HG02678 (cell line): ENCODE measurements at regions not wholly inside any gene's neighbourhood (a gene's known extent, or its start where the extent isn't known, plus 50 kb on each side); places are given as distances from the start of the nearest gene placed in this dataset.
"Not testable (repeated sequence)": the region's sequence is repeated elsewhere in the genome, so short reads cannot be mapped to it uniquely, and the experiment has no call there.

Experiments
- ATAC-seq: cut with Tn5 transposase; IDR thresholded peaks from one replicate; pipeline ENCODE4 v1.9.1; 2021; ENCODE audit warnings: mild to moderate bottlenecking, moderate library complexity; ENCODE audit not compliant: unreplicated experiment

DNA sequence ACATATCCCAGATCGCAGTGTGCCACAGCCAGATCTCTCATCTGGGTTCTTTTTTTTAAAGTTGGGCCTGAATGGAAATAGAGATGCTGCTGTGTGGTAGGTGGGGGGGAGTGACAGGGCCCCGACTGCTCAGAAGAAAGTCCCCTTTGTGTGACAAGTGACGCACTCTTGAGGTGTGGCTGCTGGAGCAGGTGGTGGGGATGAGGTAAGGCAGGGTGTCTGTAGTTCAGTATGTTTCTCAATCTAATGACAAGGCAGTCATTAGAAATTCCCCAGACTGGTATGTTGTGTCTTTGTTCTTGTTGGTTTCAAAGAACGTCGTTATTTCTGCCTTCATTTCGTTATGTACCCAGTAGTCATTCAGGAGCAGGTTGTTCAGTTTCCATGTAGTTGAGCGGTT, 128.8 kb upstream of the TACR1 start:
- no peak for ATAC-seq

DNA sequence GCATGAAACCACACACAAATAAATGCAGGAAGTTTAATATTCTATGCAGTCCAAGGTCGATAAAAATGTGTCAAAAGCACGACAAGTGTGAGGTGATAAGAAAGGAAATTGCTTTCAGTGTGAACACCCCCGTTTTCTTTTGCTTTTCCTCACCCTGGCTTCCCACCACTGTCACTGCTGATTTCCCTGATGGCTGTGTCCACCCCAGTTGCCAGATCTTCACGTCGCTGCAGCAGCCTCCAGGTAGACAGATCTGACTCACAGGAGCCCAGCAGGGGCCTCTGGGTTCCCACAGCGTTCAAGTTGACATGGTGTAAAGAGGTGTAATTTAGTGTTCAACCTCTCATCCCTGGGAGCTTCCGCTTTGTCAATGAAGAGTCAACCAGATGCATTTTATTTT, 128.0 kb upstream of the TACR1 start:
- ATAC-seq, result no peak

DNA sequence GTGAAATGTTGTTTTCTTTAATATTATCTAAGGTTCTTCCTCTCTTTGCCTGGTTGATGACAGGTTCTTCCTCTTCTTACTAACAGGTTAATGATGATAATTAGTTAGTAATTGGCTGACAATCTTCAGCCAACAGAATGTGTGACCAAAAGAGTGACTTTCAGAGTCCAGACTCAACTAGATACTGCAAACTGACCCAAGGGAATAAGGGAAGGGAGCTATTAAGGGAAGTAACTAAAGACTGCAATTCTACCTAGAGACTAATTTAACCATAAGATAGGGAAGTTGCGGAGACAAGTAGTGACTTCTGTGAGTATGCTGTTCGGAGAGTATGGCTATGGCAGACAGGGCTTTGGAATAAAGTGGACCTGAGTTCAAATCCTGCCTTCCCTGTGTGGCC, 127.3 kb upstream of the TACR1 start:
- ATAC-seq, result no peak

DNA sequence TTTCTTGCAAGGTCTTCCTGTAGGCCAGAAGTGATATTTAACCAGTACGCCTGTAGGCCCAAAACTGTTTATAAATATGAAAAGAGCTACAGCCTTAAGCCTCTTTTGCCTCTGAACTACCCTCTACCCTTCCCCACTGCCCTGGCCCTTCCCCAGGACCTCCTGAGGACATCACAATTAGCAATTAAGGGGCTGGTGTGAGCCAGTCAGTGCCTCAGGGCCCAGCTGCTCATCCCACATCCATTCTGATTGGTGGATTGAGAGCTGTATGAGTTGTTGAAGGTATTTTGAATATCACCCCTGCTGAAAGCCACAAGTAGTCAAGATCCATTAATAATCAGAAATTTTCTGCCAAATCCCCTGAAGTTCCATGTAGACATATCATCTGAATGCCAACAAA, 126.3 kb upstream of the TACR1 start:
- no peak for ATAC-seq

DNA sequence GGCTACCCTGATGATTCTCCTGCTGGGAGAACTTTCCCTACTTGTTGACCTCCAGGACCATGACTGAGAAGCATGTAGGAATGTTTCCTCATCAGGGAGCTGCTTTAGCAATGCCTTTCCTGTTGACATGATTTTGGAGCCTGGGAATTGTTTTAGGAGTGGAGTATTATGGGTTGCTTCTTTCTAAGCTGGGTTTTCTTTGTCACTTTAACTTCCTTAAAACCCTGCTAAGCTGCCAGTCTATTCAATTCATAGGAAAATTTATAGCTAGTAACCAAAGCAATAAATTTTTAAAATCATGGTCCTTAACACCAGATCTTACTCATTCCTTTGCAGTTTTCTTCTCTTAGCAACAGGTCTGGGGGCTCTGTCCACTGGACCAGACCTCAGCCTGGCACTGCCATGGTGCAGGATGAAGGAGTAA, 125.6 kb upstream of the TACR1 start:
- ATAC-seq, result no peak

DNA sequence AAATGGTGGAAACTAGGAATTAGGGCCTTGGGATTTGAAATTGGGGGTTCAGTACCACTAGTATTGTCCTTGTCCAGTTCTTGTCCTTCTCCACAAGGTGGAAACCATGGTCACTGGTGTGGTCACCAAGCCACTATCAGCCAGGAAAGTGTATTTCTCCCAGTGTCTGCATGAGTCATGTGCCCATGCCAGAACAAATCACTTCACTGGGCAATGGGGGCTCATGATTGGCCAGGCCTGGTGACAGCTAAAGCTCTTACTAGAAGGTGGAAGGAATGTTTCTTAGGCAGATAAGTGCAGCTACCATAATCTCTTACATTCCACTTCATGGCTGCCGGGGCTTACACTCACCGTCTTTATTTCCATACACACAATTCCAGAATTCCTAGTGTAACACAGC, 124.8 kb upstream of the TACR1 start:
- no peak for ATAC-seq

DNA sequence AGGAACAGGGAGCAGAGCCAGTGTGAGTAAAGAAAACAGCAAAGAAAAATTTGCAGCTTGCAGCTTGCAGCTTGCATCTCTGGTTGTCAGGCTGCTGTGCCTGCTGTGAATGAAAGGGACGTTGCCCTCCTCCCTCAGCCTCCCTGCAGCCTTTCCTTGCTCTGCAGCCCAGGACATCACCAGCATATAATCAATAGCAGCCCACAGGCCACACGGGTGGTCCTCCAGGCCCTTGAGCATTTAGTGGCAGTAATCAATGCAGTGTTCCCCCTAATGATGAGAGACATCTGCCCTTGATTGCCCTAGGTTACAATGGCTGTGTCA, 122.2 kb upstream of the TACR1 start:
- ATAC-seq, result no peak

DNA sequence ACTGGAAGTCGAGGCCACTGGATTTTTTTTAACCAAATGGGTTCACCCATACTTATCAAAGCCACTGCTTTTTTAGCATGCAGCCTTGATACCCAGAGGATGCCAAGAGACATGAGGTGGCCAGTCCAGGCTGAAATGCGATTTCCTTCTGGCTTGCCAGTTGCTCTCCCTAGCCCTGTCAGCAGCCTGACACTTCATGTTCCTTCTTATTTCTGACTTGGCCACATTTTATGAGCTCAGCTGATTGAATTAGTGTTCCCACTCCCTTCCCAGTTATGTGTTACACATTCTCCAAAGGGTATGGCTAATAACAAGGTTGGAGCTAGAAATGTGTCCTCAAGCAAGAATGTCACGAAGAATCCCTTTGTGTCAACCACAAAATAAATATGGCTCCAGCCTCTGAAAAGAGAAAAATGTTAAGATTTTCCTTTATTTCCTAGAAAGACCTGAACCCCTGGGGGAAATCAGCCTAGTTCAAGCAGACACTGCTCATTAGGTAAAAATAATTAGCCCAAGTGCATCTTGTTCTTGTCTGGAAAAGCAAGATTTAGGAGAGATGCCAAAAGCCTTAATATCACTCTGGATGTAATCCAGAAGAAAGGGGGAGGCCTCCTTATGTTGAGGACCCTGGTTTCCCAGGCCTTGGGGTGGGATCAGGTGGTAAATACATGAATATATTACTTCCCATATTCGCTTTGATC, 121.7 kb upstream of the TACR1 start:
- ATAC-seq, result no peak

DNA sequence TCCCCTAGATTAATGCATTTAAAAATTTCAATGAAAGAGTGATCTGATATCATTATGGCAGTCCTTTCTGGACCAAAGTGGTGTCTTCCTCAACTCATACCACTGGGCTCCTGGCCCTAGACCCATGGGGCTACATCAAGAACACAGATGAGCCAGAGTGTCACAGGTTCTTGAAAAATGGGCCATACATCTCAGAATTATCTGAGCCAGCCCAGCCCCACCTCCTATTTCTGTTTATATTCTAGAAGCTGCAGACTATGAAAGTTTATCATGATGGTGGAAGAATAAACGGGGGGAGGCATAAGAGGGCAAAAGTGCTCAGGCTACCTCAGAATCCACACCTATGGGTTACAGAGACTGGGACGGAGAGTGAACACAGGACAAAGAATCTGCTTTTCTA, 120.6 kb upstream of the TACR1 start:
- no peak for ATAC-seq

DNA sequence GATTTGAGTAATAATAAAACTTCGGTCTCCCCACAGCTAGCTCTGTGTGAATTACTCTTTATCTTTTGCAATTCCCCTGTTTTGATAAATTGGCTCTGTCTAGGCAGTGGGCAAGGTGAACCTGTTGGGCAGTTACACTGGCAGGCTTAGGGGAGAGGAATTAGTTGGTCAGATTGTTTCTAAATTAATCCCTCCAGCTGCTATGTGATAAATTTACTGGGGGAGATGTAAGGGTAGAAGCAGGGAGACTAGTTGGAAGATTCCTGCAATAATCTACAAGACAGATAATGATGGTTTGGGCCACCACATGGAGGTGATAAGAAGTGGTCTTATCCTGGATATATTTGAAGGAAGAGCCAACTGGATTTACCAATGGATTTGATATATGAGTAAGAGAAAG, 118.5 kb upstream of the TACR1 start:
- ATAC-seq, result no peak

DNA sequence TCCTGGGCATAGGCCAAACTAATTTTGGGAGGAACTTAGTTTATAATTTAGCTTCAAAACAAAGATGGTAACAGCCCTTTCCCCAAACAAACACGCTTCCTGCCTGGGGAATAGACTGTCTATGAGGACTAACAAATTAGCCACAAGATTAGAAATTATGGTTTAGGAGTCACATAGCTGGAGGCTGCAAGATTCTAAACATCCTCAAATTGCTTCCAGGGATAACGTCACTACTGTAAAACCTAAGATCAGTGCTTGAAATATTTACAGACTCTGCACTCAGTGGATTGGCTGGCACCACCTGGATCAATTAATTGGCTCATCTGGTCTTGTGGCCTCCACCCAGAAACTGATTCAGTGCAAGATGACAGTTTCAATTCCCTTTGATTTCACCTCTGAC, 118.0 kb upstream of the TACR1 start:
- no peak for ATAC-seq

DNA sequence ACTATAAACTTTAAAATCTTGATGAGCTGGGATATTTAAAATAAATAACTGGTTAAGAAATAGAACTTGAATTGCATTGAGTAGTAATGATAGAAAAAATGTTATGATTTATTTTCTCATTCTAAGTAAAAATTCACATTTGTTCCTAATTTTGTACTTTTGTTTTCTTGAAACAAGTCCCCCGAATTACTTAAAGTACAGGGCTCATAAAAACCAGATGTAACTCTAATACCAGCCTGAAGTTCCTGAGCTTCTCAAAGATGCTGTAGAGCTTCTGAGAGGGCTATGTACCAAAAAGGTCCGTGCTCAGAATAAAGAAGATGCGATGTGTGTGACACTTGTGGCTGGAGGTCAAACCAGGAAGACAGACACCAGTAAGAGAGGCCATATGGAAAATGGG, 116.1 kb upstream of the TACR1 start:
- ATAC-seq, result no peak

DNA sequence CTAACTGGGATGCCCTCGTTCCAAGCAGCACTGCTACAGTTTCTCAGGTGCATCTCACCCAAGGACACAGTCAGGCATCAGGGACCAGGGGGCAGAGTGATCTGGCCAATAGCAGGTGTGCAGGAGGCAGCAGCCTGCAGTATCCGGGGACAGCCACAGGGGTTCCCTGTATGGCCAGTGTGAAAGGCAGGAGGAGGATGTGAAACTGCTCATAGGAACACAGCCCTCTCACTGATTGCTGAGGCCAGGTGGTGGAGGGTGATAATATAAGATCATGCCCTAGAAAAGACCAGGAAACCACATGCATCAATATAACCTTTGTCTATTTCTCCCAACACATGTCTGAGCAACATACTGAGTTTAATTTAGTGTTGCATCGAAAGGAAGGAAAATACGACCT, 112.7 kb upstream of the TACR1 start:
- peak; percentile 100 for ATAC-seq

DNA sequence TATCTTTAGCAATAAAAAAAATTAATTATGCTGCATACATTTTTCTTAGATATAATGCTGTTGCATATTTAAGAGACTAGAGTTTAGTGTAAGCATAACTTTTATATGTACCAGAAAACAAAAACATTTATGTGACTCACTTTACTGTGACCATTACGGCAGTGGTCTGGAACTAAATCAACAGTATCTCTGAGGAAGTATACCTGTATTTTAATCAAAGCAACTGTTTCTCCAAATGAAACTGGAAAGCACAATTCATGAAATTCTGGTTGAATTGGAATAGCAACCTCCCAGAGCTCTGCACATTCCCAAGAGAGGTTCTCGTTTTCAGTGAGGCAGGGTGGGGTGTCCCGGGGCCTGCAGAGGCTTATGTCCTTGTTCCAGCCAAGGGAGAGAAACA, 112.2 kb upstream of the TACR1 start:
- no peak for ATAC-seq

DNA sequence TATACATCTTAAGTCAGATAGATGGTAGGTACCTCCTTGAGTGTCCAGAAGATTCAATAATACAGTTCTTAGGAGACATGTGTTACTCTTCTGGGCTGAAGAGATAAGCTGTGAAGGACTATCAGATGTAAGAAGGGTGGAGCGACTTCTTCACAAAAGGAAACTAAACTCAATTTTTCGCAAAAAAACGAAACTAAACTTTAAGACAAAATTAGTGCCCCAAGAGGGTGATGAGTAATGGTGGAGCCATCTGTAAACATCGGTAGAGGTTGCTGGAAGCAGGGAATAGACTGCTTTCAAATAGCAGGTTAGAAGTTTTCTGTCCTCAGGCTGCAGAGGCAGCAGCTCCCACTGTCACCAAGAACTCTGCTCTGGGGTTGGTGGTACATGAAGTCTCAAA, 111.6 kb upstream of the TACR1 start:
- no peak for ATAC-seq

DNA sequence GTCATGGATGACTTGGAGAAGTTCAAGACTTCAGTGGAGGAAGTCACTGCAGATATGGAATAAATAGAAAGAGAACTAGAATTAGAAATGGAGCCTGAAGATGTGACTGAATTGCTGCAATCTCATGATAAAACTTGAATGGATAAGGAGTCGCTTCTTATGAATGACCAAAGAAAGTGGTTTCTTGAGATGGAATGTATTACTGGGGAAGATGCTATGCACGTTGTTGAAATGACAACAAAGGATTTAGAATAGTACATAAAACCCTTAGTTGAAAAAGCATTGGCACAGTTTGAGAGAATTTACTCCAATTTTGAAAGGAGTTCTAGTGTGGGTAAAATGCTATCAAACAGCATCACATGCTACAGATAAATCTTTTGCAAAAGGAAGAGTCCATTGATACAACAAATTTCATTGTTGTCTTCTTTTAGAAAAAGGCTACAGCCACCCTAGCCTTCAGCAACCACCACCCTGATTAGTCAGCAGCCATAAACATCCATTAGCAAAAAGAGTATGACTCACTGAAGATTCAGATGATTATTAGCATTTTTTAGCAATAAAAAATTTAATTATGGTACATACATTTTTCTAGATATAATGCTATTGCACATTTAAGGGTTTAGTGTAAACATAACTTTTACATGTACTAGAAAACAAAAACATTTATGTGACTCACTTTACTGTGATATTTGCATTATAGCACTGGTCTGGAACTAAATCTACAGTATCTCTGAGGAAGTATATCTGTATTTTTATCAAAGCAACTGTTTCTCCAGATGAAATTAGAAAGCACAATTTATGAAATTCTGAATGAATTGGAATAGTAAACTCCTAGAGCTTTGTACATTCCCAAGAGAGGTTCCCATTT, 110.5 kb upstream of the TACR1 start:
- ATAC-seq, result no peak

DNA sequence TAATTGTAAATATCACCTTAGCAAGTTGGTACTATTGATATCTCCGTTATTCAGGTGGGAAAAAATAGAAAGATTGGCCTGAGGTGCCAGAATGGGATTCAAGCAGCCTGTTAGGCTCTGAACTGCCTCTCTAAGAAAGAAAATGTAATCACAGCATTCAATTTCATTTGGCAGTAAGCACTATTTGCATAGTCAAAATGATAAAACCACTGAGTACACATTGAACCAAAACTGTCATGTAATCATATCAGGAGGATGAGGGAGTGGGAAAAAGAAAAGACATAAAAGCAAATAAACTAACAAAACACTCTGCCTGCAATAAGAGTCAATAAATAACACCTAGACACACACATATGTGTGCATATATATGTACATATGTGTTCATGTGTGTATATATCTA, 103.9 kb upstream of the TACR1 start:
- ATAC-seq, result no peak

DNA sequence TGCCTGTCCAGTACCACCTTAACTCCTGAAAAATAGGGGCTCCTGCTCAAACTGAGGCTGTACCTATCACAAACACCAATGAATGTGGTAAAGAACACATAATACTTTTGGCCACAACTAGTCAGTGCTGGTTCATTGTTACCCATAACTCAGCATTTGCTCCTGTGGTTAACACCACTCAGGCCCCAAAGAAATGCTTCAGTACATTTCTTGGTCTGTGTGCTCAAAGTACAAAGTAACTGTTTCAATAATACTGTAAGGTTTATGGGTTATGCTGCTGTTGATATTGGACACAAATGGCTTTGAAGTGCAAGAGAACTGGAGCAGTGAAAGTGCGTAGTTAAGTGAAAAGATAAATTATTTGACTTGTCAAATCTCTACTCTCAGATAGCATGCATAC, 95.0 kb upstream of the TACR1 start:
- no peak for ATAC-seq

DNA sequence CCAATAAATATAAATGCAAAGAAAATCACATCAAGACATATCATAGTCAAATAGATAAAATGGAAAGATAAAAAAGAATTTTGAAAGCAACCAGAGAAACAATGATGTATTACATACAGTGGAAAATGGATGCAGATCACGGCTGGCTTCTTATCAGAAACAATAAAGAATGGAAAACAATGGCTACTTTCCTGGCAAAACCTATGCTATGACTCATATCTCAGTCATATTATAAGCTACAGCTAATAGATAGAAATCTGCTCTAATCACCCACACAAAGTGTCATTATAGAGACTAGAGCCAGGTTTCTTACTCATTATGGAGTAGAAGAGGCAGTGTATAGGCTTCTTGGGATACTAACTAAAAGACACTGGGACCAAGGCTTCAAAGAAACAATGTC, 93.5 kb upstream of the TACR1 start:
- ATAC-seq, result no peak

DNA sequence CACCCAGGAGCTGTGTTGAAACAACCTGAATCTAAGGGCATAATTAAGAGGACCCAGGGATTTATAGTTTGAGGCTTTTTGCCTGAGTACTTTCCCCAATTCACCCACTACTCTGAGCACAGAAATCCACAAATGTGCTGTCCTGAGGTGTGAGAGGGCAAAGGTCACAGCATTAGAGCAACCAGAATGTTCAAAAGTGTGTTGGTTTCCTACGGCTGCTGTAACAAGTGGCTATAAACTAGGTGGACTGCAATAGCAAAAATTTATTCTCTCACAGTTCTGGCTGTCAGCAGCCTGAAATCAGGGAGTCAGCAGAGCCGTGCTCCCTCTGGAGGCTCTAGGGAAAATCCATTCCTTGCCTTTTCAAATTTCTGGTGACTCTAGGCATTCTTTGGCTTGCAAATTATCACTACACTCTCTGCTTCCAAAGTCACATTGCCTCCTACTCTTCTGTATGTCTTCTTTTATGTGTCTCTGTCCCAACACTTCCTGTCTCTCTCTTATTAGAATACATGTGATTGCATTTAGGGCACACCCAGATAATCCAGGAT, 91.4 kb upstream of the TACR1 start:
- no peak for ATAC-seq

DNA sequence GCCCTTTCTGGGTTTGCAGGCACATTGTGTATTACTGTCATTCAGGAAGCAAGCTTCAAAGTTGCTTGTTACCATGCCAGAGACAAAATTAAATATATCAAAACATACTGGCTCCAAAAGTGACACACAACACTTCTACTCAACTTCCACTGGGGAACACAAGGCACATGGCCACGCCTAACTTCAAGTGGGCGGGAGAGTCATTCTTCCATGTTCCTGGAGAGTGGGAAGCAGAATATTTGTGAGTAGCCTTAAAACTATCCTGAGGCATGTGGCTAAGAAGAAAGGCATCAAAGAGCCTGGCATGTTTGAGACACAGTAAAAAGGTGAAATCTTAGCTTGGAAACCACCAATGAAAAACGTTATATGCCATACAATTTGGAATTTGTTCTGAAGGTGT, 90.5 kb upstream of the TACR1 start:
- no peak for ATAC-seq

DNA sequence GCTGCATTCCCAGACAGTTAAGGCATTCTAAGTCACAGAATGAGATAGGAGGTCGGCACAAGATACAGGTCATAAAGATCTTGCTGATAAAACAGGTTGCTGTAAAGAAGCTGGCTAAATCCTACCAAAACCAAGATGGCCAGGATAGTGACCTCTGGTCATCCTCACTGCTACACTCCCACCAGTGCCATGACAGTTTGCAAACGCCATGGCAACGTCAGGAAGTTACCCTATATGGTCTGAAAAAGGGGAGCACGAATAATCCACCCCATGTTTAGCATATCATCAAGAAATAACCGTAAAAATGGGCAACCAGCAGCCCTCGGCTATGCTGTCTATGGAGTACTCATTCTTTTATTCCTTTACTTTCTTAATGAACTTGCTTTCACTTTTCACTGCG, 89.9 kb upstream of the TACR1 start:
- not testable (repeated sequence) for ATAC-seq
